ENCODE measurements at regions not wholly inside any gene's neighbourhood (a gene's known extent, or its start where the extent isn't known, plus 50 kb on each side); places are given as distances from the start of the nearest gene placed in this dataset.

DNA sequence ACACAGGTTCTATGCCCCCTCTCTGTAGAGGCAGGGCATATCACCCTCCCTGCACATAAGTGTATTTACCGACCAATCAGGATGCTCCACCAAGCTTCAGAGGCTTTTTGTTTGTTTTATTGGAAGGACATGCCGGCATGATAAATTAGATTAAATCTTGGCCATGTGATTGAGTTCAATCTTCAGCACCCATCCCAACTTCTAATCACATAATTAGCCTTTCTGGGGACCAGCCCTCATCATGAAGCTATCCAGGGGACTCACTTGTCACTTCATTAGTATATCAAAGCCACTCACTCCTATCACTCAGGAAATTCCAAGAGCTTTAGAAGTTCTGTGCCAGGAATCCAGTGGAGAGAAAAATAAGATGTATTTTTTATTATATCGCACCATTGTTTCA lies 158.6 kb upstream of the SYT4 start:
- TF ChIP-seq EZH2phosphoT487 (conservative IDR thresholded peaks at IDR 0.05; ENCODE audit: low read length), result no peak
- TF ChIP-seq, protein P1, sequence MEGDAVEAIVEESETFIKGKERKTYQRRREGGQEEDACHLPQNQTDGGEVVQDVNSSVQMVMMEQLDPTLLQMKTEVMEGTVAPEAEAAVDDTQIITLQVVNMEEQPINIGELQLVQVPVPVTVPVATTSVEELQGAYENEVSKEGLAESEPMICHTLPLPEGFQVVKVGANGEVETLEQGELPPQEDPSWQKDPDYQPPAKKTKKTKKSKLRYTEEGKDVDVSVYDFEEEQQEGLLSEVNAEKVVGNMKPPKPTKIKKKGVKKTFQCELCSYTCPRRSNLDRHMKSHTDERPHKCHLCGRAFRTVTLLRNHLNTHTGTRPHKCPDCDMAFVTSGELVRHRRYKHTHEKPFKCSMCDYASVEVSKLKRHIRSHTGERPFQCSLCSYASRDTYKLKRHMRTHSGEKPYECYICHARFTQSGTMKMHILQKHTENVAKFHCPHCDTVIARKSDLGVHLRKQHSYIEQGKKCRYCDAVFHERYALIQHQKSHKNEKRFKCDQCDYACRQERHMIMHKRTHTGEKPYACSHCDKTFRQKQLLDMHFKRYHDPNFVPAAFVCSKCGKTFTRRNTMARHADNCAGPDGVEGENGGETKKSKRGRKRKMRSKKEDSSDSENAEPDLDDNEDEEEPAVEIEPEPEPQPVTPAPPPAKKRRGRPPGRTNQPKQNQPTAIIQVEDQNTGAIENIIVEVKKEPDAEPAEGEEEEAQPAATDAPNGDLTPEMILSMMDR (IDR thresholded peaks at IDR 0.05; ENCODE audit: insufficient read depth, low read length, poor library complexity, severe bottlenecking), result no peak

Data from SU-DHL-6 (cell line).